ENCODE measurements at regions not wholly inside any gene's neighbourhood (a gene's known extent, or its start where the extent isn't known, plus 50 kb on each side); places are given as distances from the start of the nearest gene placed in this dataset.
"Not testable (repeated sequence)": the region's sequence is repeated elsewhere in the genome, so short reads cannot be mapped to it uniquely, and the experiment has no call there.

DNA sequence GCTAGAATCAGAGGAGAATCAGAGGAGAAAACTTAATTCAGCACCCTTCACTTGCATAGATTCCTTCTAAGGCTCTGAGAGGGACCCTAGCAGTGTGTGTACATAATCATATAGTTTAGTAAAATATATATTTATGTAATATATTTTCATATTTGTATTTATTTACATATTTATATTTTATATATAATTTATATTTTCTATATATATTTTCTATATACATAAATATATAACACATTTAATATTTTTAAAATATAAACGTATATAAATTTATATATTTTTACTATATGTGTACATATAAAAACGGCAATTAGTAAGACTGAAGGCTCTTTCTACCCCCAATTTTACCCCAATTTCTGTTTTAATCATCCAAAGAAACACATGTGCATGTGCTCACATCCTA is 80.3 kb downstream of the NXPE2 start:
- ATAC-seq = no peak

DNA sequence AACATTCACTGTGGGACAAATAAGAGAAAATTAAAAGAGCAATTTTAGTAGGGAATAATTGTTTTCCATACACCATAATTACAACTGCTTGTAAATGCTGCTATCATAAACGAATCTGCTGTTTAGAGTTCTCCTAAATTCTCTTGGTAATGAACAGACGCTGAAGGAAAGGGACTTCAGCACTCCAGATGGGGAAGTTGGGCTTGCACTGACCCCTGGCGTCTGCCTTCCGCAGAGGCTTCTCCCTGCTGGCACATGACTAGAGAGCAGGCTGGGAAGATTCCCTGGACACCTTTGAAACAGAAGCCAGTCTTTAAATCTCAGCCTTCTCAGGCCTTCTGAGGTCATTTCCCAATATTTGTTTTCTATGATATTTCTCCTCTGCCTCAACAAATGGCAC is 84.1 kb downstream of the NXPE2 start:
- no peak for ATAC-seq

DNA sequence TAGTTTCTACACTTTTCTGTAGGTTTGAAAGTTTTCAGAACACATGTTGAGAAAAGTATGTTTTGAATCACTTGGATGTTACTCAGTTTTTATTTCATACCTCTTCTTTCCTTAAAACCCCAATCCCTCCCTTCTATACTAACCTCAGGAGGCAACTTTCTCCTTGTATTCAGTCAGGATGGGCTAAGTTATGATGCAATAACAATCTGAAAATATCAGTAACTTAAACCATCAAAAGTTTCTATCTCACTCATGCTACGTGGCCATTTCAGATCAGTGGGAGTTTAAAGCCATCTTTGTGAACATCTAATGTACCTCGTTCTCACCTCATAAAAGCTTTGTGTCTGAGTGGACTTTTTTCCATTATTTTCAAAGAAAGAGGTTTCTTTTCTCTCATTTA is 86.2 kb downstream of the NXPE2 start:
- no peak for ATAC-seq

DNA sequence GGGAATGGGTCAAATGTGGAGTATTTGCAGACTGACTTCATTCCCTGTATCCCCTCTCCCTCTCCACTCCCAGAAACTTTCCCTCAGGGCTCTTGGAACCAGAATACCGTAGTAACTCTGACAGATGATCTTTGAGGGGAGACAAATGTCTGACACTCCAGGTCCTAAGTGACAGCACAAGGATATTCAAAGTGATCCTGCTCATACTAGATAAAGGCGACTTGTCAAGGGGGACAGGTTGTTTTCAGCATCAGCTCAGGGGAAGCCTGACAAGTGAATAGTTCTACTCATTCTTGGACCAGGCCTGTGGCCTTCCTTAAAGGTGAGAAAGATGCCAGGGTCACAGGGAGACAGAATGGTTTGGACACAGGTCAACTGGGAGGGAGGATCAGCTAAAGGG is 92.8 kb downstream of the NXPE2 start:
- ATAC-seq = no peak

DNA sequence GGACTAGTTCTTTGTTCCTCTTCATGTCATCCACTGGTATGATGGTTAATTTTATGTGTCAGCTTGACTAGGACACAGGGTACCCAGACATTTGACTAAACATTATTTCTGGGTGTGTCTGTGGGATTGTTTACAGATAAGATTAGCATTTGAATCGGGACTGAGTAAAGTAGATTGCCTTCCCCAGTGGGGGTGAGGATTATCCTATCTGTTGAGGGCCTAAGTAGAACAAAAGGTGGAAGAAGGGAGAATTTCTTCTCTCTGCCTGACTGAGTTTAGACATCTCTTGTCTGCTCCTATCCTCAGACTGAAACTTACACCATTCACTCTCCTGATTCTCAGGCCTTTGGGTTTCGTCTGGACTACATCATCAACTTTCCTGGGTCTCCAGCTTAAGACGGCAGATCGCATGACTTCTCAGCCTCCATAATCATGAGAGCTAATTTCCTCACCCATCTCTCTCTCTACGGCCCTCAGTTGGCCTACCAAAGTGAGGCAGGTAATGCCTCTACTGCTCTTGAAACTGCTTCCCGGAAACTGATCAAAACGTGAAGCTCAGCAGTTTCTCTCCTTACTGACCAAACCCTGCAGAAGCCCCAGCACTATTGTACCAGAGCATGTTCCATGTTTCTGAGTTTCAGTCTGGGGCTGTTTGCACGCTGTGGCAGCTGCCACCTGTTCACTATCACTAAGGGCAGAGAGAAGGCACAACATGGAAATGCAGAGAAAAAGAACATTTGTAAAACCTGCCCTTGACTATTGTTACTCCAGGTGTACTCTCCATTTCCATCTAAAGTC is 95.4 kb downstream of the NXPE2 start:
- no peak for ATAC-seq

DNA sequence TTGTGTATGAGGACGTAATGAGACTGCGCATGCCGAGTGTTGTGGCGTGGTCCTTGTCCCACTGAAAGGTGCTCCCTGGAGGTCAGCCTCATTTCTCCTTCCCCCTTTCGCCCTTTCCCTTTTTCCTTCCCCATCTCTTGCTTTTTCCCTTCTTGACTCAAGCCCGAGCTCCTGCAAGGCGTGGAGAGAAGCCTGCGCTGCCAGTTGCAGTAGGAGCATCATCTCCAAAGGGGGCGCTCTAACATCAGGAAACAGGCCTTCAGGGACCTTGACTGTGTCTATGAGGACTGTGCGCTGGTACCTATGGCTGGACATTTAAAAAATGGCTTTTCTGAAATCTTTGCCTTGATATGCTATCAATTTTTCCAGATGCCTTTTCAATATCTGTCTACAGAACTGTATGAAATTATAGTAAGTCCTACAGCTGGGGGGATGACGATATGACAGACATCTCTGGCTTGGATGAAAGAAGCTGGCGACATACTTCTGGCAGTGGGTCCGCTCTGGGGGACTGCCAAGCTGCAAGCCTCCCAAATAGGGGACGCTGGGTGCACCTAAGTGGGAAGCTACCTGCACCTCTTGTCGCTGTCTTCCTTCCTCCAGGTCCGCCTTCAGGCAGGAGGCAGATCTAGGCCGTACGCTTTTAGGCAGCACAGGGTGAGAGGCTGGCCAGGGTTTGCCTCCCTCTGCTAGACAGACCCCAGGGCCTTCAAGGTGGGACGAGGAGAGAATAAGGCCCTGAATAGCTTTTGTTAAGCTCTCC is 96.5 kb downstream of the NXPE2 start:
- ATAC-seq = no peak

DNA sequence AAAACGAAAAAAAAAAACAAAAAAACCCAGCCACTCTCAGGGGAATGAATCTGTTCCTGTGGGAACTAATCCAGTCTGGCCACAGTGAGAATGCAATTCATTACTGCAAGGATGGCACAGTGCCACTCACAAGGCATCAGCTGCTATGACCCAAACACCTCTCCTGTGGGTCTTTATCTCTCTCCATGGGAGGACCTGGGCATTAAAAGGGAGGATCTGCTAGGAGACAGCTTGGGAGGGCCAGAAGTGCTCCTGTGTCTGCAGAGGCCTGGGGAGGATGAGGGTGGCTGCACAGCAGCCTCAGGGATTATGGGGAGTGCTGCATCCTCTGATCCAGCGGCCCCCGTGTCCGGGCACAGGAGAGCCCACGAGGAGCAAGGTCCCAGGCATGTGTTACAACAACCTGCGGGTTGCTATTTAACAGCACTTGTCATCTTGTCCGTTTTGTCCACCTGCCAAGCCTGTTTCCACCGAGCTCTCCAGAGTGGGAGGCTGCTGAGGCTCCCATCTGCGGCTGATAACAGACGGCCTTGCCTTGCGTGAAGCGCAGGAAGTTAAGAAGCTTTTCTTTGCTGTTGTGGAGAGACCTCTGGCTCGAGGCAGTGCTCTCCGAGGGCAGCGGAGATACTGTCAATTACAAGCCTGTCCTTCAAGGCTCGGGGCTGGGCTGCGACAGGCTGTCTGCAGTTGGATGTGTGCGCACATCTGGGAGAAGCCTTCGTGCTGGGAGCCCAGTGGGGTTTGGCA is 97.7 kb downstream of the NXPE2 start:
- ATAC-seq = no peak

DNA sequence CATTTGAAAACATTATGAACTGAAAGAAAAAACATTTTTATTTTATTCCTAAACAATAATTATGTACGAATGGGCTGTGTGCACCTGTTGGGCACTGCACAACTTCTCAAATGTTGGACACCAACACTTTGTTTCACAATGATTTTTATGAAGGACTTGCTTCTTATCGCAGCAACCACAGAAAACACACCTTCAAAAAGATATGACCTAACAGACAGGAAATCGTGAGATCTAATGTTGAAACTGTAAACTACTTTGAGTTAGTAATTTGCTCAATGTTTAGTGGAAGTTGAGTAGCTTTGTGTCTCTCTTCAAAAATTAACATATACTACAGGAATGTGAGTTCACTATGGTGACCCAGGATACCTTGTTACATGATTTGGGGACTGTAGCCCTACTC is 98.6 kb downstream of the NXPE2 start:
- no peak for ATAC-seq

DNA sequence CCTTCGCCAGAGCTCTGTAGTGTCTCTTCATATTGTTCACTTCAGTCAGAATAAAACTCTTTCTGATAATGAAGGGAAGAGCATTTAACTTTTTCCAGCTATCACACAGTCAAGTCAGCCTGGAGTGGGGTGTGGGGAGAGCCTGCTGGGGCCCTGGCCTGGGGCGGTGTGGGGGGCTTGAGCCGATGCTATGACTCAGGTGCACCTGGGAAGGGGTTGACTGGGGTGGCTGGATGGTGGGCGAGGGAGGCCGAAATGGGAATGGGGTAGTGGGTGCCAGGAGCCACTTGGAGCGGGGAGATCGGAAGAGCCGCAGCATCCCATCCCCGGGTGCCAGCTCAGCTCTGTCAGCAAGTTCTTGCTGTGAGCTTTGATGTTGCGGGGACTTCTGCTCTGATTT is 100.9 kb downstream of the NXPE2 start:
- no peak for ATAC-seq

DNA sequence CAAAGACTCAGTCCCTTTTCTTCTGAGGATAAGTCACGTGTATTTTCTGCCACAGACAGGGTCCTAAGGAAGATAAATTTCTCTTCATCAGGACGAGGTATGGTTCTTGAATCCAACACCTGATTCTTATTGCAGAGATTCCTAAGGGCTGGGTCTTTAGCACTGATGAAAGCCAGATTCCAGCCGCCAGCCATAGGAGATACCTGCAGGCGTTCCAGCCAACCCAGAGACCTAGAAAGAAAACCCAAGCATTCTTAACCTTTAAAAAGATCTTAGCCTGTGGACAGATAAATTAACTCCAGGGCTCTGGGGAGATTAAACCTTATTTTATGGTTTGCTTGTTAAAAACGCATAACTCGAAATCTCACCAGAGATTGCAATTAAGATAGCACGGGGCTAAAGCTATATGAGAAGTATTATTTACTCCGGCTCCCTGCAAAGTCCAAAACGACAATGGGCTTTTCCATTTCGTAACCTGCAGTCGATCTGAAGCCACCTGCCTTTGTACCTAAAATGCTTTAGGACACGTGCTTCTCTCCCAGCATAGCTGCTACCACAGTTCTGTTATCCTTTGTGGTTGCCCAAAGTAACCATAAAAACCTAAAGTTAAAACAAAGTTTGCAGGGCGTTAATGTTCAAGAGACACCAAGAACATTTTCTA is 104.5 kb downstream of the NXPE2 start:
- no peak for ATAC-seq

DNA sequence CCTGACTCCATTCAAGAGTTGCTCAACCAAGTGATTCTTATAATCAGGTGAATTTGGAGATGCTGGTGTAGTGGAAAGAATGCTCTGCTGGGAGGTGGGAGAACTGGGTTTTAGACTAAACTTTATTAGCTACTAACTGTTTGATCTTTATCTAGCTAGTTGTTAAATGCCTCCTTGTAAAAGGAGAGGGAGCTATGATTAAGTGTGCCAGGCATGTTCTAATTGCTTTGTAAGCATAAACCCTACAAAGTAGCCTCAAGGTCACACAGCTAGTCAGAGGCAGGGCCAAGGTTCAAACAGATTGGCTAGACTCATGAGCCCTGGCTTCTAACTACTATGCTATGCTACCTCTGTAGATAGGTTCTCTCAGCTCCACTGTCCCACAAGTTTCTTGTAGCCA is 105.5 kb downstream of the NXPE2 start:
- no peak for ATAC-seq

DNA sequence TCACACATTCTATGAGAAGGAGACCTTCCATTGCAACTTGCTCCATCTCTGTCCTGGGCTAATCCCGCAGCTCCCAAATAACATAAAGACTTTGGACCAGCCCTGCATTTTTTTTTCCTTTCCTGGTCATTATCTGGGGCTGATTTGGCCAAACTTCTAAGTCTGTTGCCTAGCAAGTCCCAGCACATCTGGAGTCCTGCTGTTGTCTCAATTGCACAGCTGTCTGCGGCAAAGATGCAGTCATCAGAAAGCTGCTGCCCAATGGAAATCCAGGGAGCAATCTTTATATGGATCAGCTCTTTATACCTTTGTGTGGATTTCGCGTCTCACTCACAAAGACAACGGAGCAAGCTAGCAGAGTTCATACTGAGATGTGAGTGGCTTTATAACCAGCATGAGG is 105.9 kb downstream of the NXPE2 start:
- no peak for ATAC-seq

DNA sequence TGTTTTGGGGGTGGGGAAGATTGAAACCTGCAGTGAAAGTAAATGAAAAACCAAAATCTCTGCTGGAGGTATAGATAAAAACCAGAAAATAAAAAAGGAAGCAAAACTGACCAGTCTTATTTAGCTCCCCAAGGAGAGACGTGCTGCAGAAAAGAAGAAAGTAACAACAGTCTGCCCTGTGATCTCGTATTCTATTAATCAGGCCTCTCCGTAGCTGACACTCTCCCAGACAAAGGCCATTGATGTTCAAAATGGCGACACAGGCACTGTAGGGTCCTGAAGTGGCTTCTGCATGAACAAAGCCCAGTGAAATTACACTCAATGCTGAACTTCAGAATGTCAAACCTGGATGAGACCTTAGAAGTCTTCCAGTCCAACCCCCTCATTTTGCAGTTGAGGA is 106.6 kb downstream of the NXPE2 start:
- ATAC-seq = no peak

DNA sequence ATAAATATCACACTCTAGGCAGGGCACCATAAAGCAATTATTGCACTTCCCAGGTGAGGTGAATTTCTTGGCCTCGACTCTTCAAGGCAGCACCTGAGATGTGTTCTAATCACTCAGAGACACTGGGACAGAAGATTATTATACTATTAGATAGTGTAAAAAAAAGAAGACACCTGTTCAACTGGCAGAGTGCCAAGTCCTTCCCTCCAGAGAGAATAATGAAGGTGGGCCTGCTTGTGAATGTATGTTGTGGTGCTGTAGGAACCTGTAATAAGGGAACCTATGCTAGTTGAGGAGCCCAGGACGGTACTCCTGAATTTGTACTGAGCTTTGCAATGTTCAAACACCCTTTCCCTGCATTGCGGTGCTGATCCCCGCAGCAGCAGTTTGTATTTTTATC is 107.5 kb downstream of the NXPE2 start:
- ATAC-seq = no peak

DNA sequence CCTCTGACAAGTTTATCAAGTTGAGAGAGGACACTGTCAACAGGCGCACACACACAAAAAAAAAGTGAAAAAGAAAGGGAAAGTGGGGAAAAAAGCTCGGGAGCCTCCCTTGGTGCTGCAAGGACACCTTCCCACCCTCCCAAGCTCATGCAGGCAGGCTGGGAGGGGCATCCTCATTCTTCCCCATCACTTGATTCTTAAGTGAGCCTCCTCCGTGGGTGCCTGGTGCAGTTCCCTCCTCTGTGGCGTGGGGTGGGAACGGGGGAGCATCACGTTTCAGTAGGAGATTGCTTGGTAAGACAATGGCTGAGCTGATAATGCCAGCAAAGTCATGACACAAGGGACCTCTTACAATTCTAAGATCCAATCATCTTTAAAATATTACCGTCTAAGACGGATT is 108.8 kb downstream of the NXPE2 start:
- no peak for ATAC-seq

DNA sequence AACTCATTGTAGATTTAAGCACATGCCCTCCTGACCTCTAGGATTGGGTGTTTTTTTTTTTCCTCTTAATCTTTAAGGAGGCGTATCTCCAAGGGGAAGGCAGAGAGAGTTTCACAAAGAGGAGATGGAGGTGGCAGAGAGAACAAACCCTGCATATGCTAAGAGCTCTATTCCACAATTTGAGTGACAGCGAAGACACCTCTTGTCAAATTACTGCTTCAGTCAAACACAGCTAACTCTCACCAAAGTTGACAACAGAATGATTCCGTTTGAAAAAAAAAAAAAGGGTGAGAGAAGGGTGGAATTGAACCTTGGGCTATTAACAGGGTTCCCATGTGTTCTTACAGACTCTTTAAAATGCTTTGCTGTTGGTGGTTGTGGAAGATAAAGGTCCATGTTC is 112.6 kb downstream of the NXPE2 start:
- ATAC-seq = no peak

DNA sequence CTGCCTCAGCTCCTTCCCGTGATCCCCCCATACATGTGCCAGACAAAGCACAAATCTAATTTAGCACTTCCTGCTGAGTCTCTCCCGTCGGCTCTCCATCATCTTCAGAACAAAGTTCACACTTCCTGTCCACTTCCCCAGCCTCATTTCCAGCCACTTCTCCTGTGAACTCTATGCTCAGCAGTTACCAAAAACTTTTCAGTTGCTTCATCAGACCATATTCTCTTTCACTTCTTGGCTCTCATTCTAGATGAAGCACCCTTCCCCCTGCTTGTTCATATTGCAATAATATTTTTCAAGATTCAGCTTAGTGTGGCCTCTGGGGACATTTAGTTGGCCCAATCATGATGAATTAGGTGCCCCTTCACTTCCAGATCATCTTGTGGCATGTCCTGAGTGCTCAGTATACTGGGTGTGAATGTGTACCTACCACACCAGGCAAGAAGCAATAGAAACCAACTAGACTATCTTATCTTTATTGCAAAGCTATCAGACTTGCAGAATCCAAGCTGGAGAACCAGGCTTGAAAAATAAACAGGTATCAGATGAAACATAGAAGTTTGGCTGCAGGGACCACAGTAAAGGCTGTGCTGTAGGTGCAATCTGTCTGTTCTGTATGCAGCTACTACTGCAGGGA is 115.8 kb downstream of the NXPE2 start:
- no peak for ATAC-seq

DNA sequence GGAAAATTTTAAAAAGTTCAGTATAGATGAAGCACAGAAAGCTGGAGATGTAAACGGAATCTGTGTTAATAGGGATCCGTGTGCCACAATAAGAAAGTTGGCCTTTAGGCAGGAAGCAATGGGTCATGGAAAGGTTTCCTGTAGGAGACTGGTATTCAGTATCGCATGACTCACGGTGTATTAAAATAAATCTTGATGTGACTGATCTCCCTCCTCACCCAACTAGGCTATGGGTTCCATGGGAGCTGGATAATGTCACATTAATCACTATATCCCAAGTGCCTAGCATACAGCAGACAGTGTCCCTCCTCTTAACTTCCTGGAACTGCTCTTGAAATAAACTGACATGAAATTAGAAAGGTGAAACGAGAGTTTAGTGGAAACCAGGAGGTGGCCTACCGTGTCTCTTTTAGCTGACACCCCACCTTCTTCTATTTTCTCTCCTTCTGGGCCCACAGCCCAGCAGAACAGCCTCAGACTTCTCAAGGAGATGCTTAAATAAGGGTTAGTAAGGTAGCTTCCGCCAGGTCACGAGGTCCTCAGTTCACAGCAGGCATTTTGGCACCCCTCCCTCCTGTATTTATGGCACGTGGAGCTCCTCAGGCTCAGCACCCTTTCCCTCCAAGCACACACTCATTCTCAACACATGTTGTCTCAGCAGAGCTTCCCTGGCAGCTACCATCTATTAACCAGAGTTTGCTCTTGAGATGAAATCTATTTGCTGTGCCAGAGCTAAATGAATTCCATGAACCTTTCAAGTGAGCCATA is 118.8 kb downstream of the NXPE2 start:
- ATAC-seq = no peak

DNA sequence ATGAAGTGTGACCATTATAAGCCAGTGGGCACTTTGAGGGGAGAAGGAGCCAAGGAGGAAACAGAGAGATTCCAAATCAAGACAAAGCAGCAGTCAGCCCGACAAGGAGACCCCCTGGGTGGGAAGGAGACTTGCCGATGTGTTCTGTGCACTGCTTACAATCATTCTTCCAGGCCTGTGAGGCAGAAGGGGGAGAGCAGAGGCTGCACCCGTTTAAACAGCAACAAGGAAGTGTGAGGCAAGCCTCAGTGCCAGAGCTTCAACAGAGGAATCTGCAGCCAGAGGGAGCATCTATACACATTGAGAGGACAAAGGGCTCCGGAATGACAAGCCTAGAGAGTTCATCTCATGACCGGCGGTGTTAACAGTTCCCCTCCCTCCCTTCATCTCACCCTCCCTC is 121.1 kb downstream of the NXPE2 start:
- ATAC-seq = no peak

DNA sequence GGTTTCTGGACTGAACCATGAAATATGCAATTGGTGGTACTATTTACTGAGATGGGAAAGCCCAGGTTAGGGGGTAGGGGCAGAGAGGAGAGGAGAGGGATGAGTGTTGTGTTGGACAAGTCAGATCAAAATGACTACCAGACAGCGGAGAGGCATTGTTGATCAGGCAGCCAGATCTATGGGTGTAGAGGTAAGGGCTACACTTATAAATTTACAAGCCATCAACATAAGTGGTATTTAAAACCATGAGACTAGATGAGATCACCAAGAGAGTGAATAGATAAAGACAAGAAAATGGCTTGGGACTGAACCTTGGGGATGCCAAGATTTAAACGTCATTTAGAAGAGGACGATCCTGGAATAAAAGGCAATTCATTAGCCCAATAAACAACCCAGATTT is 123.4 kb downstream of the NXPE2 start:
- no peak for ATAC-seq

DNA sequence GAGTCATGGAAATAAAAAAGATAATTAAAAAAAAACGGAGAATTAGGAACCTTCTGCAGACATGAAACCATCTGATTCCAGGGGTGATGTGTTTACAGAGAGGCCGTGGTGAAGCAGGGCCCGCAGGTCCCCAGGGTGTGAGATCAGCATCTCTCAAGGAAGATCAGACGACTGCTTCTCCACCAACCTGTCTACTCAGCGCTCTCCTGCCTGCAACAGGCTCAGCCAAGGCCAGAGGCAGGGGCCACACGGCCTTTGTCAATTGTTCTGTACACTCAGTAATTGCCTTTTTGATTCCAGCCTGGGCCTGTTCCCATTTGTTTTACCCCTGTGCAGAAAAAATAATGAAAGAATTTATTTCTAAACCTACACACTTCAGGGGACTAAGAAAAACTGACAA is 124.6 kb downstream of the NXPE2 start:
- ATAC-seq = no peak

DNA sequence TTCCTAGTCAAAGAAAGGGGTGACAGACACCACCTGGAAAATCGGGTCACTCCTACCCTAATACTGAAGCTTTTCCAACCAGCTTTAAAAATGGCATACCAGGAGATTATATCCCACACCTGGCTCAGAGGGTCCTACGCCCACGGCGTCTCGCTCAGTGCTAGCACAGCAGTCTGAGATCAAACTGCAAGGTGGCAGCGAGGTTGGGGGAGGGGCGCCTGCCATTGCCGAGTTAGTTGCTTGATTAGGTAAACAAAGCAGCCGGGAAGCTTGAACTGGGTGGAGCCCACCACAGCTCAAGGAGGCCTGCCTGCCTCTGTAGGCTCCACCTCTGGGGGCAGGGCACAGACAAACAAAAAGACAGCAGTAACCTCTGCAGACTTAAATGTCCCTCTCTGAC is 127.1 kb downstream of the NXPE2 start:
- ATAC-seq = not testable (repeated sequence)

All from activated CD4-positive, CD25-positive, alpha-beta regulatory T cell treated with anti-CD3 and anti-CD28 coated beads, Interleukin-2, amount 50 U/mL, for 24 hours (primary cell).